ENCODE measurements at regions not wholly inside any gene's neighbourhood (a gene's known extent, or its start where the extent isn't known, plus 50 kb on each side); places are given as distances from the start of the nearest gene placed in this dataset.

- Mint-ChIP-seq H3K27me3 (ENCODE audit: low read depth) (no peaks in the 10 kb centered on the region), H3K27ac (no peak overlapping the region), H3K4me1 (no peaks in the 10 kb centered on the region), H3K4me3 (no peak overlapping the region), H3K9me3 (no peaks in the 10 kb centered on the region), H3K36me3 (ENCODE audit: insufficient read depth in 1 of 3, low read depth in 3 of 3) (no peaks in the 10 kb centered on the region)
- no peak overlapping the region for H3K4ac ChIP-seq (ENCODE audit: low read depth, low read length)
- H2BK20ac ChIP-seq (ENCODE audit: low read depth, low read length, poor library complexity, severe bottlenecking): no peak overlapping the region
- no peak overlapping the region for H4K91ac ChIP-seq (ENCODE audit: insufficient read length, low read depth, low read length)
- H3K27ac ChIP-seq (ENCODE audit: insufficient read length, low read depth, low read length): no peak overlapping the region
- no peak overlapping the region for H2BK12ac ChIP-seq (ENCODE audit: insufficient read length, low read depth, low read length)
- no peak overlapping the region for H2AK5ac ChIP-seq (ENCODE audit: insufficient read length, low read length)
- no peak overlapping the region for H2BK120ac ChIP-seq (ENCODE audit: low read depth, low read length, poor library complexity, severe bottlenecking)
- H3K56ac ChIP-seq (ENCODE audit: insufficient read length, low read depth, low read length): no peak overlapping the region
- no peaks in the 10 kb centered on the region for H3K79me2 ChIP-seq (ENCODE audit: insufficient read depth, low read length)
- H2BK5ac ChIP-seq (ENCODE audit: insufficient read length, low read length): no peak overlapping the region
- no peak overlapping the region for H2BK15ac ChIP-seq (ENCODE audit: low read depth, low read length)
- no peaks in the 10 kb centered on the region for H3K9me3 ChIP-seq (ENCODE audit: control insufficient read depth, low read depth, low read length)
- no peak overlapping the region for H4K5ac ChIP-seq (ENCODE audit: insufficient read length, low read depth, low read length)
- H4K20me1 ChIP-seq (ENCODE audit: control insufficient read depth, insufficient read depth, insufficient read length): no peaks in the 10 kb centered on the region
- TF ChIP-seq CTCF (conservative IDR thresholded peaks at IDR 0.05): no peak
- H3T11ph ChIP-seq (ENCODE audit: low read length): no peak overlapping the region
- no peaks in the 10 kb centered on the region for H3K23me2 ChIP-seq (ENCODE audit: insufficient read length, low read depth, low read length, poor library complexity, severe bottlenecking)
- no peak overlapping the region for H3K23ac ChIP-seq (ENCODE audit: insufficient read length, low read depth, low read length)
- no peak for DNase-seq
- no peaks in the 10 kb centered on the region for H3K4me1 ChIP-seq (ENCODE audit: insufficient read depth, low read length)
- no peak overlapping the region for H3K18ac ChIP-seq (ENCODE audit: insufficient read length, low read depth, low read length)
- no peak overlapping the region for H4K8ac ChIP-seq (replicated peaks; ENCODE audit: insufficient read length, low read depth, low read length)
- H3K9ac ChIP-seq (ENCODE audit: extremely low read depth, insufficient read length, low read length): no peak overlapping the region
- no CpG with 5 or more reads among the region's 3 CpGs for WGBS (ENCODE audit: extremely low coverage, insufficient read length, low lambda C conversion rate)
- no peak overlapping the region for H2AFZ ChIP-seq (ENCODE audit: low read length)
- no peak overlapping the region for H3K14ac ChIP-seq (ENCODE audit: insufficient read depth, low read length)
- no peaks in the 10 kb centered on the region for H3K79me1 ChIP-seq (ENCODE audit: insufficient read depth, low read depth, low read length, poor library complexity, severe bottlenecking)
- no peaks in the 10 kb centered on the region for H3K27me3 ChIP-seq (ENCODE audit: insufficient read depth, low read length)
- H3K4me2 ChIP-seq (ENCODE audit: insufficient read depth, insufficient read length, low read length): no peak overlapping the region
Measured at GRCh38 chr6:132995432-132995831, 181.1 kb downstream of the RPS12 start.
